Activated CD4-positive, alpha-beta T cell treated with anti-CD3 and anti-CD28 coated beads, Interleukin-10, Interleukin-2, amounts not matched to agents 100 ng/mL and 50 ng/mL, durations not matched to agents 16 hours and 8 hours (primary cell): ENCODE measurements at regions not wholly inside any gene's neighbourhood (a gene's known extent, or its start where the extent isn't known, plus 50 kb on each side); places are given as distances from the start of the nearest gene placed in this dataset.
"Not testable (repeated sequence)": the region's sequence is repeated elsewhere in the genome, so short reads cannot be mapped to it uniquely, and the experiment has no call there.

Experiments
- DNase-seq: peaks from one replicate; pipeline ENCODE4 v3.0.0-alpha.2; 2020

DNA sequence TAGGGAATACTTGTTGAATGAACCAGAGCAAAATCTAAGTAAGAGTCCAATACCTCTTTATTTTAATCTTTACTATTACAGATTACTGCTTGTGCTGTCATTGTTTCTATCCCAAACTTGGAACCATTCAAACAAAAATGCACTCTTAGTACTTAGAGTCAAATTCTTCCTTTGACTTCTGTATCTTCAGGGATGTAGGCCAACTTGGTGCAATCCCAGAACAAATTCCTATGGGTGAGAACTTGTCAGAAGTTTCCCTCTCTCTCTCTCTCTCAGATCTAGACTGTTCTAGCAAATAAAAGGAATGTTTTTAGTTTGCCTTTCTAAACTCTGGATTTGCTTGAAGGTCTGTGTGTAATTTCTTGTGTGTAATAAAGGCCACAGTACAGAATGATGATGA is 329.0 kb upstream of the TMTC4 start:
- DNase-seq = no peak

DNA sequence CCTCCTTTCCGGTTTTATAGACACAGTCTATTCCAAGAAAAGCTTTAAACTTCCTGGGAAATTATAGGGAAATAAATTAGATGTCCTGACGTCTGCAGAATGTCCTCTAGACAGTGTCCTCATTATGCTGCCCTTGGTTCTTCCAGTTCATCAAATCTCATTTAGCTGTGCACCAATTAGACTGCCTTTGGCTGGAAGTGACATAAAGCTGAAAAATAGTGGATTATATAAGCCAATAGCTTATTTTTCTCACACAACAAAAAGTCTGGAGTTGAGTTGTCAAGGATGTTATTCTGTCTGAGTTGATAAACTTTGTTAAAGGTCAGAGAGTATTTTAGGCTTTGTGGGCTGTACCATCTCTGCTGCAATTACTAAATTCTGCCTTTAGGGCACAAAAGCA is 314.8 kb upstream of the TMTC4 start:
- DNase-seq = no peak

DNA sequence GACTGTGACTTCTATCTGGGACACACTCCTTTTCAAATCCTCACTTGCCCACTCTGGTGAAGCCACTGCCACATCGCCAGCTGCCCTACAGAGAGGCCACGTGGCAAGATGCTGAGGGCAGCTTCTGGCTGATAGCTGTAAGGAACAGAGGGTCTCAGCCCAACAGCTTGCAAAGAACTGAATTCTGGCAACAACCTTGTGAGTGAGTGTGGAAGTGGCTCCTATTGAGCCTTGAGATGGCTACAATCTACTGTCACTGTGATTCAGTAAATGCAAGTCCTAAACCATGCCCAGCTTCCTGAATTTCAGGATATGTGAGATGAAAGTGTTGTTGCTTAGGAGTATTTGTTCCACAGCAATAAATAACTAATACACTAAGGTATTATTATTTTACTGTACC is 314.3 kb upstream of the TMTC4 start:
- no peak for DNase-seq

DNA sequence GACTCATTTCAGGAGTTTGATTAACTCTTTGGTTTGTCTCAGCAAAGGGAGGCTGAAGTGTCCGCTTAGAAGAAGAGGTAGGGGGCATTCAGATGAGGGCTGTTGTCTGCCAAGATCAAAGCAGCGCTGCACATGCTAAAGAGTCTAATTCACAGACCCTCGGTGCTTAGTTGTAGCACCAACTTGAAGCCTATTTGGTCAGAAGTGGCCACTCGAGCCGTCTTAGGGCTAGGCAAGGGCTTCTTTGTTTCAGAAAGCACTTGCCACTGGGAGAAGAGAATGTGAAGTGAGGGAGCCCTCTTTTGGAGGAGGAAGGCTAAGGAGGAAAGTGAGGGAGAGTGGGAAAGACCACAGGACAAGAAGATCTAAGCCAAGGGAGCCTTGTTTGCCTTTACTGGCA is 313.4 kb upstream of the TMTC4 start:
- no peak for DNase-seq

DNA sequence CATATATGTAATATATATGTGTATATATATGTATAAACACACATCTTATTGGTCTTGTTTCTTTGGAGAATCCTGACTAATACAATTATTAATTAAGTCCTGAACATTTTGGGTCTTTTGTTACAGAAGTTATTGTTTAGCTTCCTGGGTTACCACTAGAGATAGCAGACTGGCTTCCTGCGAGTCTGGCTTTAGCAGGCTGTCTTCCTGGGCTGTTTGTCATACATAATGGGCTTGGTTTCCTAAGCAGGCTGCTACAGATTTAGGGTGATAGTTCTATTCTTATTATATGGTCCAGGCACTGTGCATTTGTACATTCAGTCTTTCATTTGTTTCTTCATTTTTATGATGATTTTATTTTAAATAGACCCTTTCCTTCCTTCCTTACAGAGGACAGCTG is 312.0 kb upstream of the TMTC4 start:
- no peak for DNase-seq

DNA sequence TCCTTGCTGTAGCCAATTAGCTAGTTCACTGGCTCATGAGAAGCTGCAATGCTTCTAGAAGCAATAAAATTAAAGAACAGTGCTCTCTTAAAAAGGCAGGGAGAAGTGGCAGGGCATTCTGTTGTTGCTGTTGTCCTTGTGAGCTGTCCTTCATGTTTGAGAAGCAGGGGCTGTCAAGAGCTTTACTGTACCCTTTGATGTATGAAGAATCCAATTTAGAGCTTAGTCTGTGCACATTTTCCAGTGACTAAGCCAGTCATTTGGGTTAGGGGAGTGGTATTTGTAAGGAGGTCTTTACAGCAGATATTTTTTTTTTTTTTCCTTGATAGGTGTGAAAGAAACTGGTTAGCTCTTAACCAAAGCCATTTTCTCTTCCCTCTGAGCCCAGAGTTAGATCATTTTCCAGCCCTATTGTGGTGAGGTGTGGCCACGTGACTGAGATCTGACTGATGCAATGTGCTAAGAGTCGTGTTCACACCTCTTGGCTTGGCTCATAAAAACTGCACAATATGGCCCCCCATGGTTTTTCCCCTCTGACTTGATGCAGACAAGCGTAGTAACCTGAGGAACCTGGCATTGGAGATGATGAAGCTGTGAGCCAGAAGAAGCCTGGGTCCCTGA is 309.6 kb upstream of the TMTC4 start:
- DNase-seq = no peak

DNA sequence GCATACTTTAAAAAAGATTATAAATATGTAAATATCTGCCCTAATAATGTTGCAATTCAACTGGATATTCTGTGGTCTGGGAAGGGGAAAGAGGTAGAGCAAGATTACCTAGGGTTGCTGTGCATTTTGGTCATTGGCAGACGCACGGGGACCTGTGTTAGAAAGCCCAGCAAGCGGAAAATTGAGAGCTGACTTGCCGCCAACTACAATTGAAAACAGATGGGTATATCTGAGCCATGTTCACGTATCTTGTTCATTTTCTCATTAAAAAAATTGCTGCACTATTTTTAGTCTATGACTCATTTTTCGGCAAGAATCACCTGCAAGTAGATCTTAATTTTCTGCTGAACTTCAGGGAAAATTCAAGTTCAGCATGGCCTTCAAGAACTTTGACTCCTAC is 308.5 kb upstream of the TMTC4 start:
- DNase-seq = no peak

DNA sequence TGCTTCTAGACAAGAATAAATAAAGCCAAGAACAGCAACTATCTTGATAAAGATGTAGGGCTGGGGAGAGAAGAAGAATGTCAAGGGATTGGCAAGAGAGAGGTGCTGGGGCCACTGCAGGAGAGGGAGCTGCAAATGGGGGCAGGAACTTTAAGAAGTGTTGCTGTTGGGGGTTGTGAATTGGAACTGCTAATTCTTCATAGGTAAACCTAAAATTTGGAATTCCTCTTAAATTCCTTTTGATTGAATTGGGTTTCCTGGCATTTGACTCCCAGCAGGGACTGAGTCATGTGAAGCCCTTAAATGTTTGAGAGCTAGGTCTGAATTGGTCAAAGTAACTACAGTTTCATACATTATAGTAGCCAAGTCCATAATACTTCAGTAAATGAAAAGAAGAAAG is 305.6 kb upstream of the TMTC4 start:
- no peak for DNase-seq

DNA sequence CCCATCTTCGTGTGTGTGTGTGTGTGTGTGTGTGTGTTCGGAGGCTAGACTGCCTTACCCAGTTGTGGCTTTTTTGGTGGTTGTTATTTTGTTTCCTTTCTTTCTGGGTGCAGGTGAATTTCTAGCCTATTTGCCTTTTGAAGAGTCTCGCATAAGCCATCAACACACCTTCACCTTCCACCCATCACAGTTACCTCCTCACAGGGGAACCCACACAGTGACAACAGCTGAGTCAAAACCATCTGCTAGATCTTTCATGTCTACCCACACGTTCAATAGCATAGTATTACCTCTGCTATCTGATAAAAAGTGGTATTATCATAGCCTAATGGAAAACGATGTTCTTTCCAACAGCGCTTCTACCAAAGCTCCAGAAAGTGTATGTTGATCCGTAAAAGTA is 303.2 kb upstream of the TMTC4 start:
- DNase-seq = no peak

DNA sequence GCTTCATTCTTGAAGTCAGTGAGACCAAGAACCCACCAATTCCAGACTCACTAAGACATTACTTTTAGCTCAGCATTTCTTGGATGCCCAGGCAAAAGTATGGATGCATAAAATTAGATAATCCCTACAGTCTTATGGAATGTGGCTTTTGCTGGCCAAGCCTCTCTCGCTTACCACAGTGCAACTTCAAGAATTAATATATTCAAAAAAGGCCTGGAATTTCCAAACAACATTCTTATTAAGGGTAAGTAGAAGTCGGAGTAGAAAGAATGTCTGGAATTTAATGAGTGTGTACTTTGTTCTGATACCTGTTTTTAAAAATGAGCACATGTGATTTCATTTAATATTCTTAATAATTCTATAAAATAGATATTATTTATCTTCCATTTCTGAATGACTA is 302.4 kb upstream of the TMTC4 start:
- DNase-seq = no peak

DNA sequence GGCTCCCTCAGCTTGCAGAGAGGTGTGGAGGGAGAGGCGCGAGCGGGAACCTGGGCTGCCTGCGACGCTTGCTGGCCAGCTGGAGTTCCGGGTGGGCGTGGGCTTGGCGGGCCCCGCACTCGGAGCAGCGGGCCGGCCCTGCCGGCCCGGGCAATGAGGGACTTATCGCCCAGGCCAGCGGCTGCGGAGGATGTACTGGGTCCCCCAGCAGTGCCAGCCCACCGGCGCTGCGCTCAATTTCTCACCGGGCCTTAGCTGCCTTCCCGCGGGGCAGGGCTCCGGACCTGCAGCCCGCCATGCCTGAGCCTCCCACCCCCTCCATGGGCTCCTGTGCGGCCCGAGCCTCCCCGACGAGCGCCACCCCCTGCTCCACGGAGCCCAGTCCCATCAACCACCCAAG is 301.1 kb upstream of the TMTC4 start:
- not testable (repeated sequence) for DNase-seq

DNA sequence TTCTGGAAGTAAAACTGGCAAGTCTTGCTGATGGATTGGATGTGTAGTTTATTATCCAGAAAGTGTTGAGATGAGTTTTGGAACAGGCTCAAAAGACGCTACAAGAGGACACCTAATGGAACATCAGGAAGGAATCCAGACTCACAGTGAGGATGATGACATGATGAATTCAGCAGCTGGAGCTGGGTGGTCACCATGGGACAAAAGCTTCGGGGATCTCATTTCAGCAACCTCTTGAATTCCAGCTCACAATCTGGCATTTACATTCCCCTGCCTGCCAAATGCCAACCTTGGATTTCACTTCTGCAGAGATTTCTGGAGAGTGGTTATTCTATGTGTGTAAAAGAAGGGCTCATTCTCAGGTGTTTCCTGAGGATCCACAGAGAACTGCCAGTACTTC is 288.0 kb upstream of the TMTC4 start:
- no peak for DNase-seq

DNA sequence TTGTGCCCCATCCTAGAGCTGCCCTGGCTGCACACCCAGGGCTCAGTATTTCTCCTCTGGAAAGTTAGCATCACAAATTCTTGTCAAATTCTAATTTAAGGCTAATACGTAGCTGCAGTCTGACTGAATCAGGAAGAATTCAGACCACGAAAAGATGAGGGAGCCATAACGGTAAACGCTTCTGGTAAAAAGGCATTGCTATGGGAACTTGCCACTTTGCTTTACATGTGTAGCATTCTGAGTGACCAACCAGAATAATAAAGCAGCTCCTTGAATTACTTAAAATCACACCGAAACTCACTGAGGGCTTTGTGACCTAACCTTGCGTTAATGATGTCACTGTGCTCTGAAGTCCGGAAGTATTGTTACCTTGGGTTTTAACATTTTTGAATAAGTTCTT is 286.6 kb upstream of the TMTC4 start:
- no peak for DNase-seq

DNA sequence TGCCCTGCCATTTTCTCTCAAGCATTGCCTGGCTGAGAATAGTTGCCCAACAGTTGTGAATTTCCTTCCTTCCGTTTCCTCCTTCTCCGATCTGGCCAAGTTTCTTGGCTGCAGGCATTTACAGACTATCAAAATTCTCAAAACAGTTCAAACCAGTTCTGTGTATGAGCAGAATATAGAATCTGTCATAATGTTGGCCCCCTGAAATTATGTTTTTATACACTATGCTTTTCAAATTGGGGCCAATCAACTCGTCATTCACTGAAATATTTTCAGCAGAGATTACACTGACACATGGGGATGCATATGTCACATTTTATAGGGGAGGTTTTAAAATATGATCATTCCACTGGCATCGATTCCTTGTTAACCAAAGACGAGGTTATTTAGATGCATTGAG is 284.2 kb upstream of the TMTC4 start:
- DNase-seq = no peak

DNA sequence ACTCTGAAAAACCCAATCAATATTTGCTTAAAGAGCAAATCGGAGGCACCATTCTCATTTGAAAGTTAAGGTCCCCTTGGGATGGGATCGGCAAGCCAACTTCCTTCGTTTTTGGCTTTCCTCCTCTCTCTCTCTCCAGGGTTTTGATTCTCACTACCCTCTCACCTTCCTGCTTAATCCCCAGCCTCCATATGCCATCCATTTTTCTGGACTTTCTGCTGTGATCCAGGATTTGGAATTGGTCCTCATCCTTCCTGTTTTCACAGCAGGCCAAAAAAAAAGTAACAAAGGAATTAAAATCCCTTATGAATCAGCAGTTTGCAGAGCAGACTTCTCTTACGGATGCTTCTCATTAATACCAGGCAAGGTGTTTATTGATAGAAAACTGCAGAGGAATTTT is 283.1 kb upstream of the TMTC4 start:
- DNase-seq = no peak

DNA sequence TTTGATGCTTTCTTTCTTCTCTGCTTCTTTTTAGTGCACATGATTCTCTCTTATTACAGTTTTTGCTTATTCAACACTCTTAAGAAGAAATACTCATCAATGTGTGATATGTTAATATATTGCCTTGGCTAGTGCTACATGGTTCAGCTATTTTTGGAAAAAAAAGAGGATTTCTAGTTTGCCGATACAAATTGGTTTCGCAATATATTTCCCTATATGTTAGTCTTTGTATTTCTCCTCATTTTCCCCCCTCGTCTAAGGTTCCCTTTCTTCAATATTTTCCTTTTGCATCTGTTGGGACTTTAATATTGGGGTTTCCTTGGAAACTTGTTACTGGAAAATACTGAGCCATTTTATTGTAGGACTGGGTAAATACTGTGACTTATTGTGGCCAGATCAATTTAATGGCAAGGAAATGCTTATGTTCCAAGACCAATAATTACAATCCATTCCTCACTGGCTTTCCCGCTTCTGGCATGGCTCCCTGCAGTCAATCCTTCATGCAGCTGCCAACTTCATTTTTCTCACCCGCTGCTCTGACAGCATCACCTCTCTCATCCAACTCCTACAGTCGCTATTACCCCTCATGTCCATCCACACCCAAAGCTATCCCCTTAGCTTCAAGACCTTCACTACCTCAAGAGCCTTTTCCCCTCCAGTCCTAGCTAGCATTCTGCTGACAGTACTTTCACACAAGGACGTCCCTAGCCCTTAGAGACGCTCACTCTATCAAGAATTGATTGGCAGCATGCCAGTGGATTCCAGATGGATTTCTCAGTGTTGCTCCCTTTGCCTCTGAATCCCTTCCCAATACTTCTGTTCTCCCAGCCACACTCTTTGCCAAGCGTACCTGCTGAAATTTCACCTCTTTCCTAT is 280.1 kb upstream of the TMTC4 start:
- no peak for DNase-seq

DNA sequence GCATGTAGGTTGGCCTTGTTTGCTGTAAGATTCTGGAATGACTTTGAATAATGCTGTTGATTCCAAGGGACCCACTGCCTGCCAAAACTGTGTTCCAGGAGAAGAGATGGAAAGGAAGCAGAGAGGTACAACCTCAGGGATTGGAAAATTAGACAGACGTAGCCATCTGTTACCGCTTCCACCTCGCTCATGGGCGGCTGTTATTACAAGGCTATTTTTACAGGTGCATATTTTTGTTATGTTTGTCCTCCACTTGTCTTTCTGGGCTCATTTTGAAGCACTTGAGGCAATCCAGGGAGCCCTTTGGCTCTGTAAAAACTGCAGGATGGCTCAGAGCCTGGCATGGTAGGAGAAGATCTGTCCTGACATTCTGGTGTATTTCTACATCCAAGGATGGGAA is 276.4 kb upstream of the TMTC4 start:
- DNase-seq = no peak

DNA sequence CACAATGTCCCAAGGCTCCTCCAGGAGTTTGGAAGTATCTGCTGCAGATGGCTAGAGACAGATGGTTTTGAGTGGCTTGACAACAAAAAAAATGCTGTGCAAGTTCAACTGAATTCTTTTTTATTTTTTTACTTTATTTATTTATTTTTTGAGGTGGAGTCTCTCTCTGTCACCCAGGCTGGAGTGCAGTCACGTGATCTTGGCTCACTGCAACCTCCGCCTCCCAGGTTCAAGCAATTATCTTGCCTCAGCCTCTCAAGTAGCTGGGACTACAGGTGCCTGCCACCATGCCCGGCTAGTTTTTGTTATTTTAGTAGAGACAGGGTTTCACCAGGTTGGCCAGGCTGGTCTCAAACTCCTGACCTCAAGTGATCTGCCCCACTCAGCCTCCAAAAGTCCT is 274.3 kb upstream of the TMTC4 start:
- not testable (repeated sequence) for DNase-seq

DNA sequence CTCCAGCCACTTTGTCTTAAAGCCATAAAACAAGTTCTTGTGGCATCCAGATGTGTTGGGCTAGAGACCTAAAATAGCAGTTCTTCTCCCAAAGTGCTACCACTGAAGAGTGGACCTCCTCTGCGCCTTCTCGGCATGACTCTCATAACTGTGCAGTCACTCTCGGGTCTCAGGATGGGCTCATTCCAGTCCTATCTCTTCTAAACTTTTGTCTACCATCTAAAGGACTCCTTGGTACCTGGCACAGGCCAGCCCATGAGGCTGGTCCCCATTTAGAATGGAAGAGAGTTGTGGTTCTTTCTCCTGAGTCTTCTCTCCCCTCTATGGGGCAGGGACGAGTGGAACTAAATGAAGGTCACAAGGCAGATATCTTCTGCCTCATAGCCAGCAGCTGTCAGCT is 272.0 kb upstream of the TMTC4 start:
- DNase-seq = no peak

DNA sequence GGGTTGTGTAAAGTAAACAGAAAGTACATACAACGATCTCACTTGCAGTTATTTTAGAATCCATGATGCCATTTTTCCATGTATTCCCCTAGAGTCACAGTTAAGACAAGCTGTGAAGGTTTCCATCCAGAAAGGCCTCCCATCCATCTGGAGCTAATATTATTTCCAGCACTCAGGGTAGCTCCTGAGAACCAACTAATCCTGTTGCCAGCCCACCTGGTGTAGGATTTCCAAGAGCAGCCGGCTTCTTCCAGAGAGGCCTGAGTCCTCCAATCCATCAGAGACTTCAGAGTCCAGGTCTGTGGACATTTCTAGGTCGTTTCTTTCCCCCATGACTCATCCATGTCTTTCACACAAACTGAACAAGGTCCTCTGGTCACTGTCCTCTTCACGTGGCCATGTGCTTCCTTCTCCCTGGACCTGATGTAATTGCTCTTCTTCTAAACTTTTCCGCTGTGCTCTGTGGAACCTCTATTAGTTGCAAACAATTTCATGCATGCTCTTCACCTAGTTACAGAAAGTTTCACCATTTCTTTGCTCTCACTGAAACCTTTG is 270.3 kb upstream of the TMTC4 start:
- DNase-seq = no peak

DNA sequence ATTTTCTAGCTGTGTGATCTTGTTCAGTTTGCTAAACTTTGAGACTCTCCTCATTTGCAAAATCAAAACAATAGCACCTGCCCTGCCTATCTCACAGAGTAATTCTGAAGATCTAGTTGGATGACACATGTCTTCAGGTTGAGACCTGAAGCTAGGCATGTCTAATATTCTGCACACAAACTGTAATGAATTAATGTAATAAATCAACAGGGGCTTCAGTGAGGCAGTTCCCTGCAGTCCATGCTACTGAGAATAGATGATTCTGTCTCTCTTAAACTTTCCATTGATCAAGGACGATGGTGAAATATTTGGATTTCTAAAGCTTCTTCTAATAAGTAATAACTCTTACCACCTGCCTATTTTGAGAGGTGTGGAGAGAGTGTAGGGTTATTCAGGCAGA is 268.1 kb upstream of the TMTC4 start:
- DNase-seq = no peak

DNA sequence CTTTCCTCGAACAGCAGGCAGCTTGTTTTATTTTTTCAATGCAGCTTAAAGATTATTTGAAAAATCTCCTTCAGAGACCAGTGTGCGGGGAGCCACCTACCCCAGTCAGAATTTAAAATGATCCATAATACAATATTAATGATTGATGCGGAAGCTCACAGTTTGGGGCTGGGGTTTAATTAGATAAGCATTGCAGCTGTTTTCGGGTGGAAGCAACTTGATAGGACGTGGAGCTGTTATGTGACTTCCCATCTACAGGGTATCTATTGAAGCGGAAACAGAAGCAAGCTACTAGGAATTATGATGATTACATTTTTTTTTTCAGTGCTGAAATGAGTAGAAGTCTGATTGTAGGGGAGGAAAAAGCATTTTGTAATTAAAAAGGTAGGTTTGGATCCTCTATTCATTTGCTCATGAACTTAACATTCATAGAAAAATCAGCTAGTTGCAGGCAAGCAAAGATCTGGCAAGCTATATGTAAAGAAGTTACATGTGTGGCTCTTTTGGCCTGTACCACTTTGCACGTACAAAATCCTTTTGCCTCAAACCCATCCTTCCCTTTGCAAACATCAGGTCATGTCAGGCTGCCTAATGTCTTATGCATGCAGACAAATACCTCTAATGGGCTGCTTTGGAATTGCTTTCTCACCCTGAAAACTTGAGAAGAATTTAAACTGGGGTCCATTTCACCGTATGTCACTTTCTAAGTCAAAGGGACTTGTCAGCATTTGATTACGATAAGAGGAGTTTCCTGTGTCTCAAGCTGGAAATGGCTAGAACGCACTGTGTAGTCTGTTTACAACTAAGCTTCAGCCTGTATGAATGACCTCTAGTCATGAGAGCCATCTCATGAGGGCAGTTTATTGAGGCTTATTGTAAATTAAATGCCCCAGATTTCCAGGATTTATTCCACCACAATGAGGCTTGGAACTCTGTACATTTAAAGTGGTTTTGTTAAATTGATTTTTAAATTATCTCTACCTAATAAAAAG is 267.1 kb upstream of the TMTC4 start:
- DNase-seq = no peak

DNA sequence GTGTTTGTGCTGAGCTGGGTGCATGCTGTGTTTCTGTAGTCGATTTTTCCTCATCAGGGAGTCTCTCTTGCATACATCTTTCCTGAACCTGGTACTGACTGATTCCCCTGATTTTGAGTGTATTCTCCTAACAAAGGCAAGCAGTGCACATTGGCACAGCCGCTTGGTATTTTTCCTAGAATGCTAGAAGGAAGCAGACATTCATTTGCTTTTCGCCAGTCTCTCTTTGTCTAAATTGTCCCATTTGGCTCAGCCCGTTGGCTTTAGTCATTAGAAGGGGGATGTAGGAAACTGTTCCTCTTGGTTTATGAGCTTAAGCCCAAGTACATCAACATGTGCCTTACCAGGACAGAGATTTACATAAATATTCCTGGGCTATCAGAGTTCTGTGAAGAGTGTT is 266.1 kb upstream of the TMTC4 start:
- no peak for DNase-seq
